ENCODE measurements at regions not wholly inside any gene's neighbourhood (a gene's known extent, or its start where the extent isn't known, plus 50 kb on each side); places are given as distances from the start of the nearest gene placed in this dataset.
"Not testable (repeated sequence)": the region's sequence is repeated elsewhere in the genome, so short reads cannot be mapped to it uniquely, and the experiment has no call there.

- no peak for DNase-seq (ENCODE audit: low read depth in 2 of 2)
Measured at GRCh38 chrX:45823536-45823935, 622.9 kb upstream of the DIPK2B start.

GRCh38 chrX:45822124-45822523 is 621.4 kb upstream of the DIPK2B start:
- no peak for DNase-seq (ENCODE audit: low read depth in 2 of 2)

GRCh38 chrX:45818913-45819312 is 618.2 kb upstream of the DIPK2B start:
- DNase-seq (ENCODE audit: low read depth in 2 of 2), result no peak

GRCh38 chrX:45815441-45815840 is 614.8 kb upstream of the DIPK2B start:
- no peak for DNase-seq (ENCODE audit: low read depth in 2 of 2)

GRCh38 chrX:45811326-45811725 is 610.6 kb upstream of the DIPK2B start:
- DNase-seq (ENCODE audit: low read depth in 2 of 2), result no peak

- no peak for DNase-seq (ENCODE audit: low read depth in 2 of 2)
Measured at GRCh38 chrX:45807572-45808425, 607.1 kb upstream of the DIPK2B start.

- peak in 1 of 2 donors; percentile 29 for DNase-seq (ENCODE audit: low read depth in 2 of 2)
Measured at GRCh38 chrX:45806410-45807121, 605.9 kb upstream of the DIPK2B start.

GRCh38 chrX:45804276-45804675 is 603.6 kb upstream of the DIPK2B start:
- DNase-seq (ENCODE audit: low read depth in 2 of 2), result no peak

- DNase-seq (ENCODE audit: low read depth in 2 of 2), result peak in 1 of 2 donors; percentile 11
Measured at GRCh38 chrX:45803383-45803921, 602.8 kb upstream of the DIPK2B start.

- DNase-seq (ENCODE audit: low read depth in 2 of 2), result no peak
Measured at GRCh38 chrX:45801554-45801953, 600.9 kb upstream of the DIPK2B start.

GRCh38 chrX:45800746-45801453 is 600.2 kb upstream of the DIPK2B start:
- DNase-seq (ENCODE audit: low read depth in 2 of 2), result not testable (repeated sequence)

GRCh38 chrX:45799576-45799975 is 598.9 kb upstream of the DIPK2B start:
- no peak for DNase-seq (ENCODE audit: low read depth in 2 of 2)

- no peak for DNase-seq (ENCODE audit: low read depth in 2 of 2)
Measured at GRCh38 chrX:45795546-45795945, 594.9 kb upstream of the DIPK2B start.

- DNase-seq (ENCODE audit: low read depth in 2 of 2), result no peak
Measured at GRCh38 chrX:45794995-45795337, 594.3 kb upstream of the DIPK2B start.

GRCh38 chrX:45794323-45794994 is 593.8 kb upstream of the DIPK2B start:
- no peak for DNase-seq (ENCODE audit: low read depth in 2 of 2)

- no peak for DNase-seq (ENCODE audit: low read depth in 2 of 2)
Measured at GRCh38 chrX:45788941-45789348, 588.3 kb upstream of the DIPK2B start.

GRCh38 chrX:45788315-45788714 is 587.6 kb upstream of the DIPK2B start:
- no peak for DNase-seq (ENCODE audit: low read depth in 2 of 2)

- DNase-seq (ENCODE audit: low read depth in 2 of 2), result no peak
Measured at GRCh38 chrX:45784590-45784989, 583.9 kb upstream of the DIPK2B start.

GRCh38 chrX:45783002-45783401 is 582.3 kb upstream of the DIPK2B start:
- no peak for DNase-seq (ENCODE audit: low read depth in 2 of 2)

- DNase-seq (ENCODE audit: low read depth in 2 of 2), result no peak
Measured at GRCh38 chrX:45781901-45782553, 581.4 kb upstream of the DIPK2B start.

GRCh38 chrX:45778616-45779015 is 577.9 kb upstream of the DIPK2B start:
- DNase-seq (ENCODE audit: low read depth in 2 of 2), result no peak
